ENCODE measurements at regions not wholly inside any gene's neighbourhood (a gene's known extent, or its start where the extent isn't known, plus 50 kb on each side); places are given as distances from the start of the nearest gene placed in this dataset.

DNA sequence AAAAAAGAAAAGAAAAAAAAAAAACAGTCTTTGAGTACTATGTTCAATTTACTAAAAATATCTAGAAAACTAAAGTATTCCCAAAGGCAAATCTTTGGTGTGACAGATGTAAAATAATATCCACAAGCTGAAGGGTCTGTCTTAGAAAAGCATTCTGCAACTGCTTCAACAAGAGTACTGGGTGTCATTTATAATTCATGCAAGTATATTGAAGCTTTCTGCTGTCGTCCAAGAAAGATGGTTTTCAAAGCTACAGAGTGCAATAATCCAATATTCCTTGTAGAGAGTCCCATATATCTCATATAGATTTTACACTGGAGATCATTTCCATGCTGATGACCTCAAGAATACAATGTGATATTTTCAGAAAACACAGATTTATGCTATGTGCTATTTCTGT, 90.9 kb upstream of the SUCLG2 start:
- no peaks in the 10 kb centered on the region for H3K36me3 ChIP-seq (ENCODE audit: control insufficient read depth, insufficient read depth, low read length)
- H3K4me3 ChIP-seq (ENCODE audit: low read depth, low read length), result no peak overlapping the region
- no peak for DNase-seq (ENCODE audit: low read depth)
- TF ChIP-seq, protein P1, sequence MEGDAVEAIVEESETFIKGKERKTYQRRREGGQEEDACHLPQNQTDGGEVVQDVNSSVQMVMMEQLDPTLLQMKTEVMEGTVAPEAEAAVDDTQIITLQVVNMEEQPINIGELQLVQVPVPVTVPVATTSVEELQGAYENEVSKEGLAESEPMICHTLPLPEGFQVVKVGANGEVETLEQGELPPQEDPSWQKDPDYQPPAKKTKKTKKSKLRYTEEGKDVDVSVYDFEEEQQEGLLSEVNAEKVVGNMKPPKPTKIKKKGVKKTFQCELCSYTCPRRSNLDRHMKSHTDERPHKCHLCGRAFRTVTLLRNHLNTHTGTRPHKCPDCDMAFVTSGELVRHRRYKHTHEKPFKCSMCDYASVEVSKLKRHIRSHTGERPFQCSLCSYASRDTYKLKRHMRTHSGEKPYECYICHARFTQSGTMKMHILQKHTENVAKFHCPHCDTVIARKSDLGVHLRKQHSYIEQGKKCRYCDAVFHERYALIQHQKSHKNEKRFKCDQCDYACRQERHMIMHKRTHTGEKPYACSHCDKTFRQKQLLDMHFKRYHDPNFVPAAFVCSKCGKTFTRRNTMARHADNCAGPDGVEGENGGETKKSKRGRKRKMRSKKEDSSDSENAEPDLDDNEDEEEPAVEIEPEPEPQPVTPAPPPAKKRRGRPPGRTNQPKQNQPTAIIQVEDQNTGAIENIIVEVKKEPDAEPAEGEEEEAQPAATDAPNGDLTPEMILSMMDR (IDR thresholded peaks at IDR 0.05; ENCODE audit: insufficient read depth, low read length, poor library complexity, severe bottlenecking), result no peak
- no peaks in the 10 kb centered on the region for H3K27me3 ChIP-seq (ENCODE audit: control insufficient read depth, insufficient read depth, low read length)

DNA sequence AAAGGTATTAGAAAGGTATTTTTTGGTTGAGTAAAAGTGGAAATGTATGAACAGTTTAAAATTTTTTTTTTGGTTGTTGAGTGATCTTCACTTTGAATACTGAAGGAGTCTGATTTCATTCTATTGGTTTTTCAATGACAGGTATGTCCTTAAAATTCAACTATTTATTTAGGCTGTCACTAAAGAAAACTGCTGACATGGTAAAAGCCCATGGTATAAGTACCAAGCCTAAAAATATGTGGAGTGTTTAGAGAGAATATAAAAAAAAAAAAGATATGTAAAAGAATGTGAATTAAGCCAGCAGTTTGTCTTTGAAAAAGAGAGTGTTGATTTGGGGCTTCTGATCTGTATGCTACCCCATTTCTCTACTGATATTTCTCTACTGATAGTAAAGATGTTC, 90.3 kb upstream of the SUCLG2 start:
- TF ChIP-seq, protein P1 (IDR thresholded peaks at IDR 0.05; ENCODE audit: insufficient read depth, low read length, poor library complexity, severe bottlenecking), result no peak
- Histone ChIP-seq H3K36me3 (ENCODE audit: control insufficient read depth, insufficient read depth, low read length) (no peaks in the 10 kb centered on the region), H3K4me3 (ENCODE audit: low read depth, low read length) (no peak overlapping the region), H3K27me3 (ENCODE audit: control insufficient read depth, insufficient read depth, low read length) (no peaks in the 10 kb centered on the region)
- no peak for DNase-seq (ENCODE audit: low read depth)

DNA sequence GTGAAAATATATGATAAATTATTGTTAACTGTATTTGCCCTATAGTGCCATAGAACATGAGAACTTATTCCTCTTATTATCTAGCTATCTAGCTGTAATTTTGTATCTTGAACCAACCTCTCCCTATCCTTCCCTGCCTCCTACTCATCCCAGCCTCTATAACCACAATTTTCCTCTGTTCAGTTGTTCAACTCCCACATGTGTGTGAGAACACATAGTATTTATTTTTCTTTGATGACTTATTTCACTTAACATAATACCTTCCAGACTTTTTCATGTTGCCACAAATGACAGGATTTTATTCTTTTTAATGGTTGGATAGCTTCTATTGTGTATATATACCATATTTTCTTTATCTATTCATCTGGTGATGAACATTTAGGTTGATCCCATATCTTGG, 85.4 kb upstream of the SUCLG2 start:
- Histone ChIP-seq H3K27me3 (ENCODE audit: control insufficient read depth, insufficient read depth, low read length) (no peaks in the 10 kb centered on the region), H3K4me3 (ENCODE audit: low read depth, low read length) (no peak overlapping the region), H3K36me3 (ENCODE audit: control insufficient read depth, insufficient read depth, low read length) (no peaks in the 10 kb centered on the region)
- TF ChIP-seq, protein P1 (IDR thresholded peaks at IDR 0.05; ENCODE audit: insufficient read depth, low read length, poor library complexity, severe bottlenecking), result no peak
- no peak for DNase-seq (ENCODE audit: low read depth)

DNA sequence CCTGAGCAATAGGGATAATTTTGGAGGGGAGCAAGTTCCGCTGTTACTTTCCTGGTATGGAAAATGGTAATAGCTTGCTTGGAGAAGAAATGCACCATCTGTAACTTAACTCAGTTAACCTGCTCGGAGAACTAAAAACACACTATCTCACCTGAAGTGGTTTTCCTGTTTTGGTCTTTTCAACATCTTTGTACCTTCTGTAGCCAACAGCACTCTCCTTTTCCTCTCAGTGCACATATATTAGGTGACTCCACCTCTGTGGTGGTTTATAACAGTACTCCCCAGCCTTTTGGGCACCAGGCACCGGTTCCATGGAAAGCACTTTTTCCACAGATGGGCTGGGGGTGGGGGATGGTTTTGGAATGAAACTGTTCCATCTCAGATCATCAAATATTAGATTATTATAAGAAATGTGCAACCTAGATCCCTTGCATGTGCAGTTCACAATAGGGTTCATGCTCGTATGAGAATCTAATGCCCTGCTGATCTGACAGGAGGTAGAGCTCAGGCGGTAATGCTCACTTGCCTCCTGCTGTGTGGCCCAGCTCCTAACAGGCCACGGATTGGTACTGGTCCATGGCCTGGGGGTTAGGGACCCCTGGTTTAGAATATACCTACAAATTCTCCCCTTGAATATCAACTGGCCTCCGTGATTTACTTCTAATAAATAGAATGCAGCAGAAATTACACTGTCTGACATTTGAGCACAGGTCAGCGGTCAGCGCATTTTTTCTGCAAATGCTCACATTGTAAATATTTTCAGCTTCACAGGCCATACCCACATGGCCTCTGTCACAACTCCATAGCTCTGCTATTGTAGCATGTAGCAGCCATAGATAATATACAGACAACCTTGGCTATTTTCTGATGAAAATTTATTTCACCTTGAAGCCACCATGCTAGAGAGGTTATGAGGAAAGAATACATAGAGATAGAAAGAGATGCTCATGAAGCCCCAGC, 83.8 kb upstream of the SUCLG2 start:
- Histone ChIP-seq H3K36me3 (ENCODE audit: control insufficient read depth, insufficient read depth, low read length) (no peaks in the 10 kb centered on the region), H3K4me3 (ENCODE audit: low read depth, low read length) (no peak overlapping the region), H3K27me3 (ENCODE audit: control insufficient read depth, insufficient read depth, low read length) (no peaks in the 10 kb centered on the region)
- DNase-seq (ENCODE audit: low read depth), result no peak
- TF ChIP-seq, protein P1 (IDR thresholded peaks at IDR 0.05; ENCODE audit: insufficient read depth, low read length, poor library complexity, severe bottlenecking), result no peak

DNA sequence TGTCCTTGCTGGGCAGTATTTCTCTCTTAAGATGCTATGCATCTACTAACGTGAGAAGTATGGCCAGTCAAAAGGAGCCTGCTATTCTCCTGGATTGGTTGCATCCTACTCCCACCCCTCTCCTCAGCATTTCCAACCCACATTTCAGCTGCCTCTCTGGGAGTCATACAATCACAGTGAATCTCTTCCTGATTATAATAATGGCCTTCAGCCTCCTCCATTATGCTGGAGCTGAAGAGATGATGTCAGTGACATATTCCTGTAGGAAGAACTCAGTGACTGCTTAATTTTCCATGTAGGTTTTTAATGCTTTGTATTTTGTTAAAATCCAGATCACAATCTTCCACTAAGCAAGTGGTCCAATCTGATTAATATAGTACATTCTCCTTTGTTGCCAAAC, 82.7 kb upstream of the SUCLG2 start:
- Histone ChIP-seq H3K27me3 (ENCODE audit: control insufficient read depth, insufficient read depth, low read length) (no peaks in the 10 kb centered on the region), H3K36me3 (ENCODE audit: control insufficient read depth, insufficient read depth, low read length) (no peaks in the 10 kb centered on the region), H3K4me3 (ENCODE audit: low read depth, low read length) (no peak overlapping the region)
- TF ChIP-seq, protein P1 (IDR thresholded peaks at IDR 0.05; ENCODE audit: insufficient read depth, low read length, poor library complexity, severe bottlenecking), result no peak
- no peak for DNase-seq (ENCODE audit: low read depth)

Measured in kidney epithelial cell (primary cell).